Karpas-422 (cell line): ENCODE measurements at regions not wholly inside any gene's neighbourhood (a gene's known extent, or its start where the extent isn't known, plus 50 kb on each side); places are given as distances from the start of the nearest gene placed in this dataset.

Experiments used
- DNase-seq: peaks from one replicate; pipeline ENCODE4 v3.0.0-alpha.2; 2015
- H2AFZ ChIP-seq: fragments of 200-600 bp; sonication (generic); 2 replicates; pipeline ENCODE4 v1.6.1; 2014; ENCODE audit warnings: antibody characterized with exemption, low read length, mixed read lengths
- H3K27ac ChIP-seq: fragments of 200-600 bp; sonication (generic); 2 replicates; pipeline ENCODE4 v1.5.1; 2014; ENCODE audit warnings: mild to moderate bottlenecking, low read length, moderate library complexity
- H3K27me3 ChIP-seq: fragments of 200-600 bp; sonication (generic); 2 replicates; pipeline ENCODE4 v1.6.1; 2014; ENCODE audit warnings: low read length, mixed read lengths
- H3K36me3 ChIP-seq: fragments of 200-600 bp; sonication (generic); 2 replicates; pipeline ENCODE4 v1.6.1; 2014; ENCODE audit warnings: low read length, mixed read lengths; ENCODE audit not compliant: insufficient read depth
- H3K4me1 ChIP-seq: fragments of 200-600 bp; sonication (generic); 2 replicates; pipeline ENCODE4 v1.6.1; 2014; ENCODE audit warnings: mild to moderate bottlenecking, low read length, mixed read lengths
- H3K4me2 ChIP-seq: fragments of 200-600 bp; sonication (generic); 2 replicates; pipeline ENCODE4 v1.6.1; 2014; ENCODE audit warnings: low read length, low read depth, mild to moderate bottlenecking; ENCODE audit not compliant: poor library complexity, severe bottlenecking
- H3K4me3 ChIP-seq: fragments of 200-600 bp; sonication (generic); 2 replicates; pipeline ENCODE4 v1.5.1; 2014; ENCODE audit warnings: mild to moderate bottlenecking, antibody characterized with exemption, low read length, mixed read lengths
- H3K79me2 ChIP-seq: fragments of 200-600 bp; sonication (generic); 2 replicates; pipeline ENCODE4 v1.6.1; 2014; ENCODE audit warnings: mild to moderate bottlenecking, low read length, mixed read lengths
- H3K9ac ChIP-seq: fragments of 200-600 bp; sonication (generic); 2 replicates; pipeline ENCODE4 v1.6.0; 2014; ENCODE audit warnings: low read length
- H3K9me2 ChIP-seq: fragments of 200-600 bp; sonication (generic), shearing (Covaris generic); replicated peaks from 2 replicates; pipeline ENCODE4 v1.6.0; 2014; ENCODE audit warnings: mild to moderate bottlenecking, low read length, moderate library complexity; ENCODE audit not compliant: insufficient read depth
- H3K9me3 ChIP-seq: fragments of 300-700, 200-600 bp; sonication (generic); 2 replicates; pipeline ENCODE4 v1.6.1; 2014; ENCODE audit warnings: low read length, mixed read lengths
- H4K20me1 ChIP-seq: fragments of 200-600 bp; sonication (generic); 2 replicates; pipeline ENCODE4 v1.6.1; 2014; ENCODE audit warnings: mild to moderate bottlenecking, antibody characterized with exemption, low read length, low read depth; ENCODE audit not compliant: insufficient read depth

DNA sequence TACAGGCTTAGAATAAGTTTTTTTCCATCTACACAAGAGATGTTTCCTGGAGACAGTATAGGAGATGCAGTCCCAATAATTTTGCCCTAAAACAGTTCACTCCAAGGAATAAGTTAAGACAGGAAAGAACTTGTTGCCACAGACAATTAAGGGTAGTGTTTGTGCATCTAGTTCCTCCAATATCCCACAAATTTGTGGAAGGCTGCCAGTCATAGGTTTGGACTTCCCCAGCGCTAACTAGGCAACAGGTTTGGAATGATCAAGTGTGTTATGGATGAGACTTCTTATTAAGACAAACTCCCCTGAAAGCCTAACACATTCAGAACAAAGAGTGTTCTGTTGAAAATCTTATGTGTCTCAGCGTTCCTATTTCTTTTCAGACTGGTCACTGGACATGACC lies 611.0 kb downstream of the CCER1 start:
- H3K9me3 ChIP-seq: peaks cover 11% of the 10 kb centered on the region
- H2AFZ ChIP-seq: no peak overlapping the region
- no peaks in the 10 kb centered on the region for H4K20me1 ChIP-seq
- no peak for DNase-seq
- no peaks in the 10 kb centered on the region for H3K79me2 ChIP-seq
- no peak overlapping the region for H3K4me2 ChIP-seq
- no peak overlapping the region for H3K4me3 ChIP-seq
- H3K27ac ChIP-seq: no peak overlapping the region
- H3K27me3 ChIP-seq: no peaks in the 10 kb centered on the region
- no peaks in the 10 kb centered on the region for H3K4me1 ChIP-seq
- H3K9me2 ChIP-seq: no peaks in the 10 kb centered on the region
- H3K36me3 ChIP-seq: no peaks in the 10 kb centered on the region
- H3K9ac ChIP-seq: no peak overlapping the region

DNA sequence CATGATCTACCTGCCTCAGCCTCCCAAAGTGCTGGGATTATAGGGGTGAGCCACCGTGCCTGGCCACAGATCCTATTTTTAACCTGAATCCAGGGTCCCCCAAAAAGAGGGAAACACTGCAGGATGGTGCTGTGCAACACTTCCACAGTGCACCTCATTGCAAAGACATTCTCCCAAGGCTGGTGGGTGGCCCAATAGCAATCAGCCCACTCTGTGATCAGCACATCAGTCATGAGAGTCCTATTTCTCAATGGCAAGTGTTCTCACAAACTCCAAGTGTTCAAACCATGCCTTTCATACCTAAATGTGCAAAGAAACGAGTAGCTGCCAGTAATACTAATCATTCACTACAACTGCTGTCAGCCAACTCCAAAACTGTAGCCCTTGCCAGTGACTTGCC lies 612.9 kb downstream of the CCER1 start:
- no peak overlapping the region for H3K27ac ChIP-seq
- no peaks in the 10 kb centered on the region for H4K20me1 ChIP-seq
- H3K9me2 ChIP-seq: no peaks in the 10 kb centered on the region
- peaks cover 9% of the 10 kb centered on the region for H3K9me3 ChIP-seq
- H3K27me3 ChIP-seq: no peaks in the 10 kb centered on the region
- no peaks in the 10 kb centered on the region for H3K36me3 ChIP-seq
- DNase-seq: no peak
- H3K4me3 ChIP-seq: no peak overlapping the region
- H3K4me1 ChIP-seq: no peaks in the 10 kb centered on the region
- no peak overlapping the region for H3K9ac ChIP-seq
- H2AFZ ChIP-seq: no peak overlapping the region
- H3K4me2 ChIP-seq: no peak overlapping the region
- no peaks in the 10 kb centered on the region for H3K79me2 ChIP-seq

DNA sequence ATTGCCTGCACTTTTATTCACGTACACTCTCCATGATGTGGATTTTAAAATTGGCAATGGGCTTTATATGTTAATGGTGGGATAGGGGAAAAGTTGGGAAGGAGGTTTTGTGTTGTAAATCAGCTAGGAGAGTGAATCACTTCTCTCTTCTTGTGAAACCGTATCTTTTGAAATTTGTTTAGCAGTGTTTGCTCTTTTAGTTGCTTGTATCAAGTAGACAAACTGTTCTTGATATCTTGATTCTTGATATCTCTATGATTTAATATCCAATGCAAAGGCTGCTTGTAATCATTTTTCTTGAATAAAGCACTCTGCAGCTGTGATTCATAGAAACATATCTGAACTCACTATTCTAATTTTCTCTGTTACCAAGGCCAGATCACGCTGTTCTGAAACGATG lies 615.1 kb downstream of the CCER1 start:
- Histone ChIP-seq H2AFZ (no peak overlapping the region), H4K20me1 (no peaks in the 10 kb centered on the region), H3K9me2 (no peaks in the 10 kb centered on the region), H3K27me3 (no peaks in the 10 kb centered on the region), H3K36me3 (no peaks in the 10 kb centered on the region), H3K9ac (no peak overlapping the region), H3K9me3 (peaks cover 4% of the 10 kb centered on the region; the same call in 1 of the 2 replicates), H3K79me2 (no peaks in the 10 kb centered on the region), H3K4me3 (no peak overlapping the region), H3K4me2 (no peak overlapping the region), H3K27ac (no peak overlapping the region), H3K4me1 (no peaks in the 10 kb centered on the region)
- DNase-seq: no peak

DNA sequence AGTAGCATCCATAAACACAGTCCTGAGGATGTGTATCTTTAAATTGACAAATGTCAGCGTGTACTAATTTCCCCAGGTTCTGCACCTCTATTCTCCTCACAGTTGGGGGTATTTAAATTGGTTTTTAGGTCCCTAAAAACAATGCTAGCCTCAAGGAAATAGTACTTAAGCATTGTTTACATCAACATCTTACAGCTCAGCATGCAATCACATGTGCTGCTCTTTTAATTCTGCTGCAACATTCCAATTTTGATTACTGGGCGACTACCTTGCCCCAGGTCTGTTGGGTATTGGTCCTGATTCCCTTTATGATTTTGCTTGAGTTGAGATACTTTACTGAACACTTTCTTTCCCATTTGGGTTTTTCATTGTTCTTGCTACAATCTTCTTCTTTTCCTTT lies 616.6 kb downstream of the CCER1 start:
- Histone ChIP-seq H3K9ac (no peak overlapping the region), H3K27ac (no peak overlapping the region), H3K36me3 (no peaks in the 10 kb centered on the region), H3K4me2 (no peak overlapping the region), H3K79me2 (no peaks in the 10 kb centered on the region), H3K9me2 (no peaks in the 10 kb centered on the region), H2AFZ (no peak overlapping the region), H3K4me3 (no peak overlapping the region), H3K27me3 (no peaks in the 10 kb centered on the region), H4K20me1 (no peaks in the 10 kb centered on the region), H3K4me1 (no peaks in the 10 kb centered on the region), H3K9me3 (peaks cover 5% of the 10 kb centered on the region; the same call in 1 of the 2 replicates)
- DNase-seq: no peak

DNA sequence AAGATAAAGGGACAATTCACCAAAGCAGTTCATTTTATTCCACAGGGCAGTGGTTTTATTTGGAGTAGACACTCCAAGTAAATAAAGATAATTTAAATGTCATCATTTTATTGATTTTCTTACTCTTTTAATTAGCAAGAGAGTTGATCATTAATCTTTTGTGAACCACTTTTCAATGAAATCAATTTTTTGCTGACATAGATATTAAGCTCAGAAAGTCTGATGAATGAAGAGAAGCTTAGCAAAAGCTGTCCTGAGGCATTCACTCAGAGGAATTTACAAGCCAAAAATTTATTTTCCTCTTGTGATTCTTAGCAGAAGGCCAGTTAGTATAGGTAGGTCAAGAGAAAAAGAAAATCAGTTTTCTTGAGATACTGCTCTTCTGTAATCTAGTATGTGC lies 618.0 kb downstream of the CCER1 start:
- Histone ChIP-seq H3K27me3 (no peaks in the 10 kb centered on the region), H3K4me1 (no peaks in the 10 kb centered on the region), H3K9ac (no peak overlapping the region), H3K9me2 (no peaks in the 10 kb centered on the region), H3K79me2 (no peaks in the 10 kb centered on the region), H3K27ac (no peak overlapping the region), H3K9me3 (peaks cover 5% of the 10 kb centered on the region; the same call in 1 of the 2 replicates), H3K4me3 (no peak overlapping the region), H2AFZ (no peak overlapping the region), H3K36me3 (no peaks in the 10 kb centered on the region), H3K4me2 (no peak overlapping the region), H4K20me1 (no peaks in the 10 kb centered on the region)
- DNase-seq: no peak

DNA sequence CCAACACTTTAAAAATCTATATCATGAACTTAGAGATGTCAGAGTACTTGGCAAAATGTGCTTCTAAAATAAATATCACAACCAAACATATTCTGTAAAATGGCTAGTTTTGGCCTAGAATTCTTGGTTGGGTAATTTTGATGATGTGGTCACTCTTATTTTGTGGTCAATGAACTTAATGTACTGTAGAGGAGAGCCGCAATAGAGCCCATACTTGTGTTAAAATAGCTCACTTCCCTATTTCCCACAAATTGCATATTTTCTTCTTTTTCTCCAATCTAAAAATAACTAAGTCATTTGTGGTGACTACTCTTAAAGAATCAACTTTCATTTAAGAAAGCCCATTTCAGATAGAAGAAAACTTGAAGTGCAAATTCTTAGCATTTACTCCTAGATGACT lies 619.4 kb downstream of the CCER1 start:
- H3K27me3 ChIP-seq: no peaks in the 10 kb centered on the region
- H3K9ac ChIP-seq: no peak overlapping the region
- no peak for DNase-seq
- no peak overlapping the region for H3K4me2 ChIP-seq
- H3K9me2 ChIP-seq: no peaks in the 10 kb centered on the region
- no peaks in the 10 kb centered on the region for H4K20me1 ChIP-seq
- no peak overlapping the region for H3K4me3 ChIP-seq
- no peaks in the 10 kb centered on the region for H3K36me3 ChIP-seq
- no peak overlapping the region for H2AFZ ChIP-seq
- H3K27ac ChIP-seq: no peak overlapping the region
- no peaks in the 10 kb centered on the region for H3K4me1 ChIP-seq
- H3K79me2 ChIP-seq: no peaks in the 10 kb centered on the region
- H3K9me3 ChIP-seq: peaks cover 3% of the 10 kb centered on the region; the same call in 1 of the 2 replicates

DNA sequence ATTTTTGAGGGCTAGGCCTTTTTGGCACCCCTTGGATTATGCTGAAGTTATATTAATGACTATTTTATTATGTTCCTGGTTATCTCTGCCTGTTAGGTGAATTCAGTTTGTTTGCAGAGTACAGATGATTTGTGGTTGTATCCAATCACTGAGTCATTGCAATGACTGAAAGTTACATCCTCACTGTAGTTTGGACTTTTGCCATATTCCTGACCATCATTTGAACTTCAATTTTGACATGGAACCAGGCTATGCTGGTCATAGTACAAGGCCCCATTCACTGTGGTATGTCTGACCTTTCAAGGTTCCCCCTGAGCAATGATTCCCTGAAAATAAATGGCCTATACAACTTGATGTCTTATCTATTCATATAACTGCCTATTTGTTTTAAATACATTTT lies 621.0 kb downstream of the CCER1 start:
- no peak for DNase-seq
- no peak overlapping the region for H2AFZ ChIP-seq
- no peaks in the 10 kb centered on the region for H3K4me1 ChIP-seq
- H3K36me3 ChIP-seq: no peaks in the 10 kb centered on the region
- H3K79me2 ChIP-seq: no peaks in the 10 kb centered on the region
- no peaks in the 10 kb centered on the region for H3K27me3 ChIP-seq
- no peak overlapping the region for H3K27ac ChIP-seq
- no peak overlapping the region for H3K4me2 ChIP-seq
- no peaks in the 10 kb centered on the region for H4K20me1 ChIP-seq
- no peaks in the 10 kb centered on the region for H3K9me2 ChIP-seq
- H3K9ac ChIP-seq: no peak overlapping the region
- H3K9me3 ChIP-seq: peaks cover 3% of the 10 kb centered on the region; the same call in 1 of the 2 replicates
- H3K4me3 ChIP-seq: no peak overlapping the region

DNA sequence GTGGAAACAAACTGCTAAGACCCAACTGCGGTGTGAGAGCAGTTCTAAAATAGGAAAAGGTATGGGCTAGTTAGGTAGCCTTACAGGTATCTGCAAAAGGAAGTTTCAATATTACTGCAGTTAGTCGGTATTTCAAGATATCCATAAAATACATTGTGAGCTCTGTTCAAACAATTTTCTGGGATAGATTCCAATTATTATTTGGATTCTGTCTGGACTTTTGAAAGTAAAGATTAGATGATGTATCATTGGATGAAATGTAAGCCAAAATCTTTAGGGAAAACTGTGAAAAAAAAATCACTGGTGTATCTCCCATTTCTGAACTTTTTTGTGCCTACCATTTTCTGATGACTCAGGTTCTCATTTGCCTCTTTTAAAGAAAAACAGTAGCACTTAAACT lies 621.6 kb downstream of the CCER1 start:
- H3K27me3 ChIP-seq: no peaks in the 10 kb centered on the region
- DNase-seq: no peak

DNA sequence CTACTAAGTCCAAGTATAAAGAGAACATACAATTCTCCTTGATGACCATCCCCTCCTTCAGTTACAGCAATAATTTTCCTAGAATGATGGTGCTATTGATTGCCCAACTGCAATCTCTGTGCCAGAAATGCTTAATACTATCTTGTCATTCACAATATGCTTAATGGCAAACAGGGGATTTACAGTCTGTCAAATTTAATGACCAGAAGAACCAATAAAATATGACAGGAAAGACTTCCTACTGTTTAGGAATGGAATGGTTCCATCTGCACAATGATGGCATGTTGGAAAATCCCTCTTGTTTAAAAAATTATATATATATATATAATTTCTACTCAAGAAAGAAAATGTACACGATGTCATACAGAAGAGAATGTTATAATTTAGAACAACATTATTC lies 623.2 kb downstream of the CCER1 start:
- H3K9me3 ChIP-seq: peaks cover 3% of the 10 kb centered on the region; the same call in 1 of the 2 replicates

More for the DNA sequence above, 621.6 kb downstream of the CCER1 start:
- Histone ChIP-seq H3K27ac (no peak overlapping the region), H3K4me3 (no peak overlapping the region), H2AFZ (no peak overlapping the region), H4K20me1 (no peaks in the 10 kb centered on the region), H3K9ac (no peak overlapping the region), H3K79me2 (no peaks in the 10 kb centered on the region), H3K4me1 (no peaks in the 10 kb centered on the region), H3K9me2 (no peaks in the 10 kb centered on the region), H3K36me3 (no peaks in the 10 kb centered on the region), H3K9me3 (peaks cover 3% of the 10 kb centered on the region; the same call in 1 of the 2 replicates), H3K4me2 (no peak overlapping the region)

More for the DNA sequence above, 623.2 kb downstream of the CCER1 start:
- Histone ChIP-seq H3K4me2 (no peak overlapping the region), H2AFZ (no peak overlapping the region), H3K27ac (no peak overlapping the region), H4K20me1 (no peaks in the 10 kb centered on the region), H3K4me1 (no peaks in the 10 kb centered on the region), H3K27me3 (no peaks in the 10 kb centered on the region), H3K79me2 (no peaks in the 10 kb centered on the region), H3K36me3 (no peaks in the 10 kb centered on the region), H3K9me2 (no peaks in the 10 kb centered on the region), H3K4me3 (no peak overlapping the region), H3K9ac (no peak overlapping the region)
- no peak for DNase-seq
